ENCODE measurements at regions not wholly inside any gene's neighbourhood (a gene's known extent, or its start where the extent isn't known, plus 50 kb on each side); places are given as distances from the start of the nearest gene placed in this dataset.

GRCh38 chr9:21589344-21590056 is 107.4 kb upstream of the IFNE start:
- TF ChIP-seq ZFX (IDR thresholded peaks at IDR 0.05) (no peak), CTCF (conservative IDR thresholded peaks at IDR 0.05) (no peak)
- no peak overlapping the region for H3K27ac ChIP-seq

- H3K27ac ChIP-seq: no peak overlapping the region
- TF ChIP-seq CTCF (conservative IDR thresholded peaks at IDR 0.05): no peak
Observed at GRCh38 chr9:21590058-21590996, 108.2 kb upstream of the IFNE start.

- no peak overlapping the region for H3K27ac ChIP-seq
- TF ChIP-seq ZFX (IDR thresholded peaks at IDR 0.05) (no peak), CTCF (conservative IDR thresholded peaks at IDR 0.05) (no peak)
Observed at GRCh38 chr9:21591221-21592062, 109.3 kb upstream of the IFNE start.

GRCh38 chr9:21592063-21592338 is 109.9 kb upstream of the IFNE start:
- no peak overlapping the region for H3K27ac ChIP-seq
- TF ChIP-seq ZFX (IDR thresholded peaks at IDR 0.05): no peak
- no peak for TF ChIP-seq CTCF (conservative IDR thresholded peaks at IDR 0.05)

- TF ChIP-seq CTCF (conservative IDR thresholded peaks at IDR 0.05) (no peak), ZFX (IDR thresholded peaks at IDR 0.05) (no peak)
- H3K27ac ChIP-seq: no peak overlapping the region
Observed at GRCh38 chr9:21597284-21597683, 115.2 kb upstream of the IFNE start.

- TF ChIP-seq ZFX (IDR thresholded peaks at IDR 0.05) (no peak), CTCF (conservative IDR thresholded peaks at IDR 0.05) (no peak)
- H3K27ac ChIP-seq: no peak overlapping the region
Observed at GRCh38 chr9:21598749-21599148, 116.6 kb upstream of the IFNE start.
